GM19351 (cell line): ENCODE measurements at regions not wholly inside any gene's neighbourhood (a gene's known extent, or its start where the extent isn't known, plus 50 kb on each side); places are given as distances from the start of the nearest gene placed in this dataset.
"Not testable (repeated sequence)": the region's sequence is repeated elsewhere in the genome, so short reads cannot be mapped to it uniquely, and the experiment has no call there.

Experiments used
- ATAC-seq: cut with Tn5 transposase; IDR thresholded peaks from one replicate; pipeline ENCODE4 v1.9.1; 2021; ENCODE audit warnings: mild to moderate bottlenecking, moderate library complexity; ENCODE audit not compliant: unreplicated experiment

DNA sequence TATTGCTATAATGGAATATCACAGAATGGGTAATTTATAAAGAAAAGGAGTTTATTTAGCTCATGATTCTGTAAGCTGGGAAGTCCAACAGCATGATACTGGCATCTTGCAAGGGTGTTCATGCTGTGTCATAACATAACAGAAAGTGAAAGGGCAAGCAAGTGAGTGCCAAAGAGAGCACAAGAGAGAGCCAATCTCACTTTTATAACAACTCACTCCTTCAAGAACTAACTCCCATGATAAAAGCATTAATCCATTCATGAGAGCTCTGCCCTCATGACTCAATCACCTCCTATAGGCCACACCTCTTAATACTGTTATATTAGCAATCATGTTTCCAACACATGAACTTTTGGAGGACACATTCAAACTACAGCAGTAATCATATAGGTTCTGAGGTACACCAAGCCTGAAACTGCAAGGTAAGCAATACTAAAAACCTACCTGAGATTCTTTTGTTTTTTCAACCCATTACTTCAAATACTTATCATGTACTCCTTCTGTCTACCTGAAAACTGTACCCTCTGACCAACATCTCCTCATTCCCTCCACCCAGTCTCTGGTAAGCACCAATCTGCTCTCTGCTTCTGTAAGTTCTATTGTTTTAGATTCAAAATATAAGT is 219.7 kb downstream of the MTERF1 start:
- ATAC-seq, result peak; percentile 67

DNA sequence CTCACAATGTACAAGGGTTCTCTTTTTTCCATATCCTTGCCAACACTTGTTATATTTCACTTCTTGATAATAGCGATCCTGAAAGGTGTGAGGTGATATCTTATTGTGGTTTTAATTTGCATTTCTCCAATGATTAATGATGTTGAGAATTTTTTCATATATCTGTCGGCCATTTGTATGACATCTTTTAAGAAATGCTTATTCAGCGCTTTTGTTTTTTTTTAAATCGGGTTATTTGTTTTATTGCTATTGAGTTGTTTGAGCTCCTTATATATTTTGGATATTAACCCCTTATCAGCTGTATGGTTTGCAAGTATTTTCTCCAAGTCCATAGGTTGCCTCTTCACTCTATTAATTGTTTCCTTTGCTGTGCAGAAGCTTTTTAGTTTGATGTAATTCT is 218.8 kb downstream of the MTERF1 start:
- ATAC-seq, result no peak

GRCh38 chr7:91668217-91668616 is 212.3 kb downstream of the MTERF1 start:
- ATAC-seq, result no peak

DNA sequence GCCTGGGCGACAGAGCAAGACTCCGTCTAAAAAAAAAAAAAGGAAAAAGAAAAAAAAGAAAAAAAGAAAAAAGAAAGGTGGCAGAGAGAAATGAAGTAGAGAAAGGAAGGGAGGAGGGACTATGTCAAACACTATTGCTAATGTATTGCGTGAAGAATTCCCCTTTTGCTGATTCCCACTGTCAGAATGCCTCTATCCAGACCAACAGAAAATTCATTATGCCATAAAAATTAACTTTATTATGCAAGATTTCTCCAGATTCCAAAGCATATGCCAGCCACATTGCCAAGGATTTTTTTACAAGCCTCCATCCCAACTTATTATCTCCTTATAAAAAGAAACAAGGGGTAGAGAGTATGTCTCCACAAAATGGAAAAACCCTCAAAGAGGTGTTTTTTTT is 209.3 kb downstream of the MTERF1 start:
- no peak for ATAC-seq

GRCh38 chr7:91674470-91674869 is 206.0 kb downstream of the MTERF1 start:
- ATAC-seq, result no peak

DNA sequence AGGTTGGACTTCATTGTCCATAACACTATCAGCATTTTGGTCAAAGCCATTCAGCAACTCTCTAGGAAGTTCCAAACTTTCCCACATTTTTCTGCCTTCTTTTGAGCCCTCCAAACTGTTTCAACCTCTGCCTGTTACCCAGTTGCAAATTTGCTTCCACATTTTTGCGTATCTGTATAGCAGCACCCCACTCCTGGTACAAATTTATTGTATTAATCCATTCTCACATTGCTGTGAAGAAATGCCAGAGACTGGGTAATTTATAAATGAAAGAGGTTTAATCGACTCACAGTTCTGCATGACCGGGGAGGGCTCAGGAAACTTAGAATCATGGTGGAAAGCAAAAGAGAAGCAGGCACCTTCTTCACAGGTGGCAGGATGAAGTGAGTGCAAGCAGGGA is 198.8 kb downstream of the MTERF1 start:
- no peak for ATAC-seq

GRCh38 chr7:91683823-91684222 is 196.7 kb downstream of the MTERF1 start:
- ATAC-seq, result no peak

DNA sequence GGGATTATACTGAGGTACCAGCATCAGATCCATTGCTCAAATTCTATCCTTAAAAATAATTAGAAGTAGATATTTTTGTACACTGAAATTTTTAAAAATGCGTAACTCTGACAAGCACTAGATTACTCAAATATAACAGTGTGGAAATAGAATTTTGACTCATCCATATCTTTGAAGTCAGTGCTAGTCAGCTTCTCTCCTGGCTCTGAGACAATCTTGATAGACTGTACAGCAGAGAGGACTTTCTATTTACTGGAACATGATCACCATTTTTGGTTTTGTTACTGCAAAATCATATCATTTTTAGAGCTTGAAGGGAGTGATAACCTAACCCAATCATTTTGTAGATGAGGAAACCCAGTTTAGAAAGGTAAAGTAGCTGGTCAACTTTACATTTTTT is 195.0 kb downstream of the MTERF1 start:
- no peak for ATAC-seq

GRCh38 chr7:91690541-91691070 is 189.9 kb downstream of the MTERF1 start:
- ATAC-seq, result no peak

DNA sequence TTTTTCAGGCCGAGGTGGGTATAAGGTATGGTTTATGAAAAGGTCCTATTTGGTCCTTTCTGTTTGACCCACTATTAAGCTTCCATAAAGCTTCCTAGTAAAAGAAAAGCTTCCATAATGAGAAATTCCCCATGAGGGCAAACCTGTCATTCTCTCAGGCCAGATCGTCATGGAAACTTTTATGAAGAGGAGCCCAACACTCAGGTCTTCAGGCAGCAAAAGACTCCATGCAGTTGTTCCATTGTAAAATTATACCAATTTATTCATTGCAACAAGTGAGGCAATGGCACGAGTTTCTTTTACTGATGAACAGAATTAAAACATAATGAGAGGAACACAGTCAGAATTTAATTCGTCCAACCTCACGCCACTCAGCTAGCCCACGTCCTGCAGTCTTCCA is 188.6 kb downstream of the MTERF1 start:
- no peak for ATAC-seq

DNA sequence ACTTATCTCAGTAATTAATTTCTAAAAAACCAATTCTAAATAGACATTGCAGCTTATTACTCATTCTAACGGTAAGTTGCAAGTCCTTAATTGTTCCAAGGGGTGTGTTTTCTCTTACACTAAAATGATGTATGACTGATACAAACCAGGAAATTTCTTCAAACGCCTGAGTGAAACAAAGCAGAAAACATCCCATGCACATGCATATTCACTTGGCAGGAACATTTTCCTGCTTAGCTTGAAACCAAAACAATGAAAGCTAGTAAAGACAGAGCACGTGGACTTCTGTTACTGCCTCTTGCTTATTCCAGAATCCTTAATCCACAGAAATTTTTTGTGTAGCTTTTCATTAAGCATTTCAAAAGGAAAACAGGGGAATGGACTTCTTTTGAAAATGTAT is 187.7 kb downstream of the MTERF1 start:
- ATAC-seq, result no peak

DNA sequence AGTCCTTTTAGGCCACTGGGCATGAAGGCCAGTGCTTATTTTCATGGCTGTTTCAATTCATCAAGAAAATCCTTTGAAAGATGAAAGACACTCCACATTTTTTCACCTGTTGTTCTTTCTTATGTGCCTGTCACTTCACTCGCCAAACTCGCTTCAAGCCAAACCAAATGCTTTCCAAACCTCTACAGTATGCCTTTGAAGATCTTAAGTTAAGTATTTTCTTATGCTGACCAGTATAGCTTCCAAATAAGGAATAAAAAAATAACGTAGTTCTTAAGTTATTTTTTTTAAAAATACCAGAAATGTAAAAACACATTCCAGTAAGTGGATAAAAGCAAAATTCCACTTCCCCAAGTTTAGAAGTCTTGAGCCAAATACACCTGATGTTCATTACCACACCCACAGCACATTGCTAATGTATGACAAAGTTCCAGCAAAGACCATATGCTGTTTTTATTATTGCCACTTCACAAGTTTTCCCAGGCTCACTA is 186.1 kb downstream of the MTERF1 start:
- ATAC-seq, result no peak

DNA sequence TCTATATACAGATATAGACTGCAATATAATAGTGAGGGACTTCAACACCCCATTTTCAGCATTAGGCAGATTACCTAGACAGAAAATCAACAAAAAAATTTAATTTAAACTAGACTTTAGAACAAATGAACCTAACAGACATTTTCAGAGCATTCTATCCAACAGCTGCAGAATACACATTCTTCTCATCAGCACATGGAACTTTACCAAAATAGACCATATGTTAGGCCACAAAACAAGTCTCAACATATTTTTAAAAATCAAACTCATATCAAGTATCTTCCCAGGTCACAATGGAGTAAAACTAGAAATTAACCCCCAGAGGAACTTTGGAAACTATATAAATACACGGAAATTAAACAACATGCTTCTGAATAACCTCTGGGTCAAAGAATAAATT is 169.6 kb downstream of the MTERF1 start:
- no peak for ATAC-seq

DNA sequence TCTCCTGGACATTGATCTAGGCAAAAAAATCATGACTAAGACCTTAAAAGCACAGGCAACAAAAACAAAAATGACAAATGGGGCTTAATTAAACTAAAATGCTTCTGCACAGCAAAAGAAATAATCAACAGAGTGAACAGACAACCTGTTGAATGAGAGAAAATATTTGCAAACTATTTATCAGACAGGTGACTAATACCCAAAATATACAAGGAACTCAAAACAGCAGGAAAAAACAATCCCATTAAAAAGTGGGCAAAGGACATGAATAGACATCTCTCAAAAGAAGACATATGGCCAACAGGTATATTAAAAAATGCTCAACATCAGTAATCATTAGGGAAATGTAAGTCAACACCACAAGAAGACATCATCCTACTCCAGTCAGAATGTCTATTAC is 166.8 kb downstream of the MTERF1 start:
- ATAC-seq, result no peak

GRCh38 chr7:91717681-91718470 is 162.6 kb downstream of the MTERF1 start:
- no peak for ATAC-seq

- no peak for ATAC-seq
Observed at GRCh38 chr7:91719008-91719407, 161.5 kb downstream of the MTERF1 start.

DNA sequence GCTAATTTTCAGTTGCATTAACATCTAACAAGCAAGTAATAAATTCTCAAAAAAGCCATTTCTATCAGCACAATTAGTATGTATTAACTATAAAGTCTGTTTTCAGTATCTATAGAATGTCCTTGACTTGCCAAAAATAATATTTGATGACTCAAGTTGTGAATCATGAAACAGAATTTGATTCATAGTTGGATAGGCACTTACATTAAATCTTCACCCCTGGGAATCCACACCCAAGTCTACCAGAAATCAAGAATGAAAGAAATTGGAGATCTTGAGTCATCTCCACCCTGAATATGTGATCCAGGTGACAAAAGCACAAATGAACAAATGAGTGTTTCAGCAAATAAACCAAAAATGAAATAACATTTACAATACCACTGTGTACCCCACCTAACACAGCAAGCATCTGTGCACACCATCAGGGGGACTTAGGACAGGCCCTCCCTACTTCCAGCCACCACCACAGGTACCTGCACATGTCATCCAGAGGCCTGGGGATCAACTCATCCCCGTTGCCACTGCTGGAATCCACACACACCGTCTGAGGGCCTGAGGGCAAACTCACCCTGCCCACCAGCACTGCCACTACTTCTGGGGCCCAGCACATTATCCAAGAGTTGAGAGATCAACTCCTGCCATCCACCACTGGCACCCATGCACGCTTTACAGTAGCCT is 160.1 kb downstream of the MTERF1 start:
- no peak for ATAC-seq

DNA sequence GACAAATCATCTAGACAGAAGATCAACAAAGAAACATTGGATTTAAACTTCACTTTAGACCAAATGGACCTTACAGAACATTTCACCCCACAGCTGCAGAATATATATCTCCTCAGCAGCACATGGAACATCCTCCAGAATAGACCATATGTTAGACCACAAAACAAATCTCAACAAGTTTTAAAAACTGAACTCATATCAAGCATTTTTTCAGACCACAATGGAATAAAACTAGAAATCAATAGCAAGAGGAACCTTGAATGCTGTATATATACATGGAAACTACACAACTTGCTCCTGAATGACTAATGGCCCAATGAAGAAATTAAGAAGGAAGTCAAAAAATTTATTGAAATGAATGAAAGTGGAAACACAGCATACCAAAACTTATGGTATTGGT is 157.7 kb downstream of the MTERF1 start:
- no peak for ATAC-seq

- not testable (repeated sequence) for ATAC-seq
Observed at GRCh38 chr7:91729046-91729445, 151.5 kb downstream of the MTERF1 start.

DNA sequence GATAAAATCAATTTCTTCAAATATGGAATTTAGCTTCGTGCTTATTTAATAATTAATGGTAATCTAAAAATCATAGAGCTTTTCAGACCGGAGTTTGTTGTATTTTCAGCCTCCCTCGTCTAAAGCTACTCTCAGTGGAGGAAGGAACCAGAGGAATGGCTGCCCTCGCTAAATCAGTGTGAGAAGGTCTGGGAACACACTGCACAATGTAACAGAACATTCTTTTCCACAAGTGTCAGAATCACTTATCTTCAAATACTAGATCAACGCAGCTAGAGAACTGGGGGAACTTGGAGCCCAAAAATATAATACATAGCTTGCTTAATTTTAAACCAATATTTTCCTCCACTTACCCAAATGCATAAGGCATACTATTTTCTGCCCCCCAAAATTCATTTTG is 148.5 kb downstream of the MTERF1 start:
- ATAC-seq, result no peak

DNA sequence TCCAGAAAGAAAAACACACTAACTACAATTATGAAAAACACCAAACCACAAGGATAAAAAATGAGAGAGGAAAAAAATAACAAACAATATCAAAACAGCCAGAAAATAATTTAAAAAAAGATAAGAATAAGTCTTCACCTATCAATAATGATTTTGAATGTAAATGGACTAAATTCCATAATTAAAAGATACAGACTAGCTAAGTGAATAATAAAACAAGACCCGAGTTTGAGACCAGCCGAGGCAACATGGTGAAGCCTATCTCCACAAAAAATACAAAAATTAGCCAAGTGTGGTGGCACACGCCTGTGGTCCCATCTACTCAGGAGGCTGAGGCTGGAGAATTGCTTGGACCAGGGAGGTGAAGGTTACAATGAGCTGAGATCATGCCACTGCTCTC is 131.1 kb downstream of the MTERF1 start:
- no peak for ATAC-seq

DNA sequence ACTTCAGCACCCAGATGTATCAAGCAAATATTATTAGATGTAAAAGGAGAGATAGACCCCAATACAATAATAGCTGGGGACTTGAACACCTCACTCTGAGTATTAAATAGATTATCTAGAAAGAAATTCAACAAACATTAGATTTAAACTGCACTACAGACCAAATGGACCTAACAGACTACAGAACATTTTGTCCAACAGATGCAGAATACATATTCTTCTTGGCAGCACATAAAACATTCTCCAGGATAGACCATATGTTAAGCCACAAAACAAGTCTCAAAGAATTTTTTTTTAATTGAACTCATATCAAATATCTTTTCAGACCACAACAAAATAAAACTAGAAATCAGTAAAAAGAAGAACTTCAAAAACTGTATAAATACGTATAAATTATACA is 130.4 kb downstream of the MTERF1 start:
- ATAC-seq, result no peak
